GM21381 (cell line): ENCODE measurements at regions not wholly inside any gene's neighbourhood (a gene's known extent, or its start where the extent isn't known, plus 50 kb on each side); places are given as distances from the start of the nearest gene placed in this dataset.
"Not testable (repeated sequence)": the region's sequence is repeated elsewhere in the genome, so short reads cannot be mapped to it uniquely, and the experiment has no call there.

Experiments
- ATAC-seq: cut with Tn5 transposase; IDR thresholded peaks from one replicate; pipeline ENCODE4 v1.9.1; 2021; ENCODE audit warnings: mild to moderate bottlenecking, moderate library complexity; ENCODE audit not compliant: unreplicated experiment

DNA sequence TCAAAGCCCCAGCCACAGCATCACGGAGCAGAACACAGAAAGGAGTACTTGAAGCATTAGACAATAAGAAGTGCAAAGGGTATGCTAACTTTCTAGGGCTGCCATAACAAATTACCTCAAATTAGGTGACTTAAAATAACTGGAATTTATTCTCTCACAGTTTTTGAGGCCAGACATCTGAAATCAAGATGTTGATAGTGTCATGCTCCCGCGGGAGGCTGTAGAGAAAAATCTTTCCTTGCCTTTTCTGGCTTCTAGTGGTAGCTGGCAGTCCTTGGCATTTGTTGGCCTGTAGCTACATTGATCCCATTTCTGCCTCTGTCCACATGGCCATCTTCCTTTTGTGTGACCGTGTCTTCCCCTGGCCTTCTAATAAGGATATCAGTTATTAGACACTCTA, 51.9 kb upstream of the SPDL1 start:
- ATAC-seq: no peak

DNA sequence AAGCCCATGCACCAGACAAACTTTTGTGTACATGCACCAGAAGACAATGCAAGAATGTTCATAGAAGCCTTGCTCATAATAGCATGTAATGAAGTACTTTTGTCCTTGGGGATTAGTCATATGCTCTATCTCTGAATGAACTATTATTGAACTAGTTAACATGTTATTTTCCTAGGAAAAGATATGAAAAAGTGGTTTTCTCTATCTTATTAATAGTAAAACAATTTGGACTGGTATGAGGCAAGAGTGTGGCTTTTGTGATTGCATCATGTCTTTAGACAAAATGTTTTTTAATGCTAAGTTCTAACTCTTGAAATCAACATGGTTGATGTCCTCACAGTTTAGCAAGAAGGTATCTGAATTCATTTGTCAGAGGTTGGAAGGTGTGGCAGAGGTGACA, 55.7 kb upstream of the SPDL1 start:
- ATAC-seq: no peak

DNA sequence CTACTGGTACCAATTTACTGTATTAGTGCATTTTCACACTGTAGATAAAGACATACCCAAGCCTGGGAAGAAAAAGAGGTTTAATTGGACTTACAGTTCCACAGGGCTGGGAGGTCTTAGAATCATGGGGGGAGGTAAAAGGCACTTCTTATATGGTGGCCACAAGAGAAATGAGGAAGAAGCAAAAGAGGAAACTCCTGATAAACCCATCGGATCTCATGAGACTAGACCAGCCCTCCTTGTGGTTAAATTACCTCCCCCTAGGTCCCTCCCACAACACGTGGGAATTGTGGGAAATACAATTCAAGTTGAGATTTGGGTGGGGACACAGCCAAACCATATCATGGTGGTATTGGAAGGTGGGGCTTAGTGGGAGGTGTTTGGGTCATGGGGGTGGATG, 56.5 kb upstream of the SPDL1 start:
- ATAC-seq: no peak

- no peak for ATAC-seq
These were observed 60.7 kb upstream of the SPDL1 start for GRCh38 chr5:169522851-169523250.

DNA sequence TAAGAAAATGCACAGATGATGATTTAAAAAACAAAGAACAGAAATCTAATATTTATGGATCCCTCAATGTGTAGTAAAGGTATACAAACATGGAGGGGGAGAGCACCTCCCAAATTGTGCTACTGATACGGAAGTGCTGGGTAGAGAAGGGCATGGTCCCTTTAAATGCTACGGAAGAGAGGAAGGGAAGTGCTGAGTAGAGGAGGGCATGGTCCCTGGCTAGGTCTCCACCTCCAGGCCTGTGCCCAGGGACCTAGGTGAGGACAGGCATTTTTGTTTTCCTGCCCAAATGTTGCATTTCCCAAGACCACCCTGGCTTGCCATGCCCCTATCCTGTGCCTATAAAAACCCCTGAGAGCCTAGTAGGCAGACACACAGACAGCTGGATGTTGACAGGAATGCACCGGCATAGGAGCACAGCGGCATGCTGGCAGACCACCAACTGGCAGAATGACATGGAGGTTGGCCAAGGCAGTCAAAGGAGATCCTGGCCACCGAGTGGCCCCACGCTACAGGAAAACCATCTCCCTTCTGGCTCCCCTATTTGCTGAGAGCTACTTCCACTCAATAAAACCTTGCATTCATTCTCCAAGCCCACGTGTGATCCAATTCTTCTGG, 62.1 kb upstream of the SPDL1 start:
- ATAC-seq: no peak

DNA sequence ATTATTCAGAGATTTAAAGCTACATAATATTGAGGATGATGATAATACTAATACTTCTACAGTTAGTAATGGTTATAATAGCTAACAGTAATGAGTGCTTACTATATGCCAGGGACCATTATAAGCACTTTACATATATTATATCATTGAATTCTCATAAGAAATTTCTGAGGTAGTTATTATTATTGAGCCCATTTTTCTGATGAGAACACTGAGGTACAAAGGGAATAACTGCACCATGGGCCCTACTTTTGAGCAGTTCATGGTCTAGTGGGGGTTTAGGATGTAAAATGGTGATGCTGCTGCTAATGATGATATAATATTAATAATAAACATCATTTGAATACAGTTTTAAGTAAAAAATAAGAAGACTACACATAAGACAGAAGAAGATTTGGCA, 64.2 kb upstream of the SPDL1 start:
- no peak for ATAC-seq

DNA sequence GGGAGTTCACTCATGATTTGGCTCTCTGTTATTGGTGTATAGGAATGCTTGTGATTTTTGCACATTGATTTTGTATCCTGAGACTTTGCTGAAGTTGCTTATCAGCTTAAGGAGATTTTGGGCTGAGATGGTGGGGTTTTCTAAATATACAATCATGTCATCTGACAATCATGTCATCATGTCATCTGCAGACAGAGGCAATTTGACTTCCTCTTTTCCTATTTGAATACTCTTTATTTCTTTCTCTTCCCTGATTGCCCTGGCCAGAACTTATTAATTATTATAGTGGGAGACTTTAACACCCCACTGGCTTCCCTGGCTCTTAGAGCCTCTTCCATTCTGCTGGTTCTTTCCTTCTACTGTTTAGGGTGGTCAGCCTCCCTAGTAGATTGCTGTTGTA, 64.8 kb upstream of the SPDL1 start:
- not testable (repeated sequence) for ATAC-seq

DNA sequence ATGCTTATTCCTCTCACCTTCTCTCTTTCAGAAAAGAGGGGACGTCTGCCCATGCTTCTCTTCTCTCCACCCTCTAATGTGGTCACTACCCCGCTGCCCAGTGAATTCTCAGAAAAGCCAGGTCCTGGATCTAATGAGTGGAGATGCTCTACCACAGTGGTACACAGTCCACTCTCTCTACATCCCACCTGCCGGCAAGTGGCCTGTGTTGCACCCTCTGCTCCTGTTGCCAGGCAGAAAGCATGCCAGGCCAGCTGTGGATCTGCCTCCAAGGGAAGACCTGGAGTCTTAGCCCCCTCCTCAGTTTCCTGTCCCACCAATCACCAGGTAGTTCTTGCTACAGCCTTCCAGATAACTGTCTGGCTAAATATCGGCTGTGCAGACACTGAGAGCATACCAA, 71.2 kb upstream of the SPDL1 start:
- ATAC-seq: no peak

DNA sequence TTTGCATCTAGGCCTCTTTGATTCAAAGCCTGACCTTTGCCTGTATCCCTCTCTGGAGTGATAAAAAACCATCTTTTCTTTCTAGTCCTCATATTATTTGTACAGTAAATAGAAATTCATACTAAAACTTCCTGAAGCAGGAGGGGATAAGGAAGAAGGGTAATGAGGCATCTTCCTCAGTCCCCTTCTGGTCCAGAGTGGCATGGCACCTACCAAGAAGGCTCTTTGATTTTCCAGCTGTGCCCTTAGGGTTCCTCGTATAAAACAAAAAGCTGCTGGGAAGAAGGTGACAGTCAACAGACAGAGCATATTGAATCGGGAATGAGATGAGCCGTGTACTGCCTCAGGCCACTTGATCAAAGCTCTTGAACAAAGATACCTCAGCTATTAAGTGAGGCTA, 71.9 kb upstream of the SPDL1 start:
- ATAC-seq: no peak

- no peak for ATAC-seq
These were observed 76.5 kb upstream of the SPDL1 start for GRCh38 chr5:169507051-169507450.

- no peak for ATAC-seq
These were observed 79.7 kb upstream of the SPDL1 start for GRCh38 chr5:169503886-169504285.

DNA sequence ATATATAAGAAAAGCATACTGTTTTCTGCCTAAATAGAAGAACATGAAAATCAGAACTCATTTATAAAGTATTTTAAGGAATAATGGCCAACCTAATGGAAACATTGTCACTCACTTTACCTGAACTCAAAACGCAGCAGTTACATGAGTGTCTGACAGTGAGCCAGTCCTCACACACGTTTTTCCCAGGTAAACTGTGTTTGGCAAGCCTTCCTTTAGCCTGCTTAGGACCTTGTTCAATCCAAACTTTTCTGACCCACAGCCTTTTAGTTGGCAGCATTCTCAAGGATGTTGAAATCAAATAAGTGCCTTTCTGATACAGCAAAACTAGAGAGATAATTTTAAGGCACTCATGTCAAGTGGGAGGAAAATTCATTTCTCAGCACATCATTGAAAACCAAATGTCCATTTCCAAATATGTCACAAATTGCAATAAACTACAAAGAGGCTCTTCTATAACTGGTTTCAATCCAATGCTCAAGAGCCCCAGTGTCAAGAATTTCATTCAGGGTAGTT, 83.5 kb upstream of the SPDL1 start:
- ATAC-seq: no peak

GRCh38 chr5:169496878-169497277, 86.7 kb upstream of the SPDL1 start:
- ATAC-seq: no peak

GRCh38 chr5:169494941-169495548, 88.5 kb upstream of the SPDL1 start:
- no peak for ATAC-seq

- ATAC-seq: no peak
These were observed 89.1 kb upstream of the SPDL1 start for GRCh38 chr5:169494383-169494935.

GRCh38 chr5:169474226-169474625, 109.3 kb upstream of the SPDL1 start:
- no peak for ATAC-seq

GRCh38 chr5:169472544-169472943, 111.0 kb upstream of the SPDL1 start:
- ATAC-seq: no peak

- no peak for ATAC-seq
These were observed 112.6 kb upstream of the SPDL1 start for GRCh38 chr5:169471021-169471420.

GRCh38 chr5:169467041-169467771, 116.4 kb upstream of the SPDL1 start:
- no peak for ATAC-seq

DNA sequence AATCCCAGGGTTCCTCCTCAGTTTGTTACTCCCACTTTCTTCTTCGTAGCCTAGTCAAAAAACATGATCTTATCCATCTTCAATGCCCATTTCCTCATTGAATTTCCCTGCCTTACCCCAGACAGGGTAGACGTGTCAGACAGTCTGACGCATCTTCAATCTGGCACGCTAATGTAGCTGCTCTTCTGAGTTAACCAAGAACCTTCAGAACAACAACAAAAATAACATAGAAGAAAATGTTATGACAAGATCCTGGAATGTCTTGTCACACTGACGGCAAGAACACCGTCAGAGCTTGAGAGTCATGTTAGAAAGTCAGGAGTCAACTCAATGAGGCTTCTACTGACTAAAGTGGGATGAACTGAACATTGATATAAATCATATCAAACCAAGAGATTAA, 122.7 kb upstream of the SPDL1 start:
- ATAC-seq: no peak

DNA sequence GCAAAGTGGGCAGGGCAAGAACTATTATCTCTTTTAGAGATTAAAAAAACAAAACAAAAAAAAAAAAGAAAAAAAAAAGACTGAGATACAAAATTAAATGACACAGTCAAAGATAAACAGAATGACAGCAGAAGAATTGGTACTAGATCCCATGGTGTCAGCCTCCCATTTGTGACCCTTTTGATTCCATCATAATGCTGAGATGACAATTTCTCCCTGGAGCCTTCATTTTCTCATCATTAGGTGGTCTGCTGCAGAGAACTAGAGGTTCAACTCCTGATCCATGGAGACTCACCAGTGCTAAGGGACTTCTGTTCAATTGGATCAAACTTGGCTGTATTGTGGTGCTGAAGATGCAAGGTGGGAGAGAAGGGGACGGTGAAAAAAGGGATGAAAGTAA, 123.5 kb upstream of the SPDL1 start:
- ATAC-seq: no peak

DNA sequence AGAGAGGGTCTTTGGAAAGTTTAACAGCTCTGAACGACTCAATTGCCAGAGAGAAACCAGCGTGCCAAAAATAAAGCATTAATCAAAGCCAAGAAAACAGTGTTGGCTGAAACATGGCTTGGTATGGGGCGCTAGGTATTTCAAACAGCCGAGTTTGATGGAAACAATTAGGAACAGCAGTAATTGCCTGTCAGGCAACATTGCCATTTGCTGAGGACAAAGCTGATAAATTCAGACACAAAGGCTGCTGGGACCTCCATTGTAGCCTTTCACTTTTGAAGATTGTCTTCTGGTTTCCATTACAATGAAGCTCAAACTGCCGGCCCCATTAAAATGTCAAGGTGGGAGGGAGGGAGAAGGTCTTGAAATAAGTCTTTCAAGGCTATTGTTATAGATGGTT, 125.4 kb upstream of the SPDL1 start:
- ATAC-seq: no peak
